ENCODE measurements at regions not wholly inside any gene's neighbourhood (a gene's known extent, or its start where the extent isn't known, plus 50 kb on each side); places are given as distances from the start of the nearest gene placed in this dataset.

DNA sequence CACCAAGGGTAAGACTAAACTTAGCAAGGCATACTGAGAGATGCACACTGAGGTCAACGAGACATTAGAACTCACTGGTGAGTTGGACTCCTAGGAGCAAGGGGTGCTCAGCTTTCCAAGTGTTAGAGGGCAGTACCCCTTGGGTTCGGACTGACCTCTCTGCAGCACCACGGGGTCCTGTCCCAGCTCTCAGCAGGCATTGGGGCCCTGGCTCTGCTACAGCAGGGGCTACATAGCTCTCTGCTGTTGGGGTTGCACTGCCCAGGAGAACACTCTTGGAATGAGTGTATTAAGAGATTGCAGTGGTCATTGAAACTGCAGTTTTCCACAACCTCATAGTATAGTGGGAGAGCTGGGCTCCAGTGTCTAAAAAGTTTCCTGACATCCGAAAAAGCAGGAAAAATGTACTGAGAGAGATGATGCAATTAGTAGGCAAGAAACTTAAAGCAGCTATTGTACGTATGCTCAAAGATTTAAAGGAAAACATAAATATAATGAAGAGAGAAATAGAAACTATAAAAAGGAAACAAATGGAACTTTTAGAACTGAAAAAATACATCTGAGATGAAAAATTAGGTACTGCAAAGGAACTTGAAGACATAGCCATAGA is 132.5 kb upstream of the MAX start:
- DNase-seq: no peak
- Histone ChIP-seq H3K9me3 (no peaks in the 10 kb centered on the region), H3K4me3 (no peak overlapping the region), H3K4me1 (peaks cover 31 to 59% (median 46%) of the 10 kb centered on the region in 4 donors), H3K36me3 (no peaks in the 10 kb centered on the region), H3K27me3 (no peaks in the 10 kb centered on the region), H3K27ac (no peak overlapping the region)
- TF ChIP-seq, protein P1, sequence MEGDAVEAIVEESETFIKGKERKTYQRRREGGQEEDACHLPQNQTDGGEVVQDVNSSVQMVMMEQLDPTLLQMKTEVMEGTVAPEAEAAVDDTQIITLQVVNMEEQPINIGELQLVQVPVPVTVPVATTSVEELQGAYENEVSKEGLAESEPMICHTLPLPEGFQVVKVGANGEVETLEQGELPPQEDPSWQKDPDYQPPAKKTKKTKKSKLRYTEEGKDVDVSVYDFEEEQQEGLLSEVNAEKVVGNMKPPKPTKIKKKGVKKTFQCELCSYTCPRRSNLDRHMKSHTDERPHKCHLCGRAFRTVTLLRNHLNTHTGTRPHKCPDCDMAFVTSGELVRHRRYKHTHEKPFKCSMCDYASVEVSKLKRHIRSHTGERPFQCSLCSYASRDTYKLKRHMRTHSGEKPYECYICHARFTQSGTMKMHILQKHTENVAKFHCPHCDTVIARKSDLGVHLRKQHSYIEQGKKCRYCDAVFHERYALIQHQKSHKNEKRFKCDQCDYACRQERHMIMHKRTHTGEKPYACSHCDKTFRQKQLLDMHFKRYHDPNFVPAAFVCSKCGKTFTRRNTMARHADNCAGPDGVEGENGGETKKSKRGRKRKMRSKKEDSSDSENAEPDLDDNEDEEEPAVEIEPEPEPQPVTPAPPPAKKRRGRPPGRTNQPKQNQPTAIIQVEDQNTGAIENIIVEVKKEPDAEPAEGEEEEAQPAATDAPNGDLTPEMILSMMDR (IDR thresholded peaks at IDR 0.05): no peak
- TF ChIP-seq EP300 (IDR thresholded peaks at IDR 0.05) (no peak), POLR2AphosphoS5 (IDR thresholded peaks at IDR 0.05) (no peak), POLR2A (IDR thresholded peaks at IDR 0.05) (no peak)
- intact Hi-C loops (cut with DNase I; ENCODE audit: low total_unique reads): no loop called here
- WGBS, 5 donors: 90 to 99% (median 96%) methylated on average over 4 to 5 of the region's 5 CpGs

DNA sequence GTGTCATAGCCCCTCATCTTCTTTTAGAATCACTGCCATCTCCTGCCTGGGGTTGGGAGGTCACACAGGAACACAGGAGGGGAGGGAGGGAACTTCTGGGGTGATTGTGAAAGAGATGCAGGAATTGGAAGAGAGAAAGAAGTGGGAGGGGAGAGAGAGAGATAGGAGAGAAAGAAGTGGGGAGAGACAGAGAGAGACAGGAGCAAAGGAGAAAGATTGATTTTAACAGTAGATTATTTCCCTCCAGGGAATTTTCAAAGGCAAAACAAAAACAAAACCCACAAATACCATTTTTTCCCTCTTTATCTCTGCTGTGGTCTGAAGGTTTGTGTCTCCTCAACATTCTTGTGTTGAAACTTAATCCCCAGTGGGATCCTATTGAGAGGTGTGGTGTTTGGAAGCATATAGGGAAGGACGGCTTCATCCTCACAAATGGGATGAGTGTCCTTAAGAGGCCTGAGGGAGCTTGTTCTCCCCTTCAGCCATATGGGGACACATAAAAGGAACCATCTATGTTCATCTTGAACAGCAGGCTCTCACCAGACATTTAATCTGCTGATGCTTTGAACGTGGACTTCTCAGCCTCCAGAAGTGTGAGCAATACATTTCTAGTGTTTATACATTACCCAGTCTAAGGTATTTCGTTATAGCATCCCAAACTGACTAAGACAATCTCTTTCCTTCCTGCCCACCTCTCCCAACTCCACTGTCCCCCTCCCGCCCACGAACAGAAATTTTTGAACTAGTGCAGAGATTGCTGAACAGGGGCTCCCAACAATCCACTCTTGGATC is 134.9 kb upstream of the MAX start:
- 85 to 94% (median 89%) methylated on average over 5 of the region's 5 CpGs for WGBS, 5 donors
- TF ChIP-seq POLR2A (IDR thresholded peaks at IDR 0.05) (no peak), POLR2AphosphoS5 (IDR thresholded peaks at IDR 0.05) (no peak), EP300 (IDR thresholded peaks at IDR 0.05) (no peak)
- TF ChIP-seq, protein P1 (IDR thresholded peaks at IDR 0.05): no peak
- H3K27ac ChIP-seq: peak overlapping the region in 4 of 5 donors; percentile 5 to 68 (median 38)

DNA sequence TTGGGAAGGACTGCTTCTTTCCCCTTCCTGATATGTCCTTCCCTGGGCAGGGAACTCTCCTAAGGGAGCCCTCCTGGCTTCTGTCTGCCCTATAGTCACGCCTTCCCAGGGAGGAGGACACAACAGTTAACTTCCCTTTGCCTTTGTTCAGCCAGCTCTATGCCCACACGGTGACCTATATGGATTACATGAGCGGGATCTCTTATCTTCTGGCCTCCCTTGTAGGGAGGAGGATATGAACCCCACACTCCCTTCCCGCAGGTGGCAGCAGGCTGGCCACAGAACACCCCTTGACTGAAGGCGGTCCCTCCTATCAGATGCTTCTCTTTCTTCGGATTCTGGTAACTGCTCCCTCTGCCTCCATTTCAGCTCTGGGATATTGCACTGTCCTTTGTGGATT is 135.6 kb upstream of the MAX start:
- peak overlapping the region in 4 of 5 donors; percentile 5 to 68 (median 38) for H3K27ac ChIP-seq
- DNase-seq: peak; percentile 36 to 40
- no peaks in the 10 kb centered on the region for H3K36me3 ChIP-seq
- H3K9me3 ChIP-seq: no peaks in the 10 kb centered on the region
- H3K27me3 ChIP-seq: no peaks in the 10 kb centered on the region
- intact Hi-C loops (cut with DNase I; ENCODE audit: low total_unique reads): no loop called here
- H3K4me3 ChIP-seq: no peak overlapping the region
- peaks cover 22 to 34% (median 30%) of the 10 kb centered on the region in 4 donors for H3K4me1 ChIP-seq
- no peak for TF ChIP-seq POLR2A (IDR thresholded peaks at IDR 0.05)
- TF ChIP-seq POLR2AphosphoS5 (IDR thresholded peaks at IDR 0.05): peak in 2 of 3 donors; percentile 32 to 49
- 45 to 65% (median 53%) methylated on average over 6 of the region's 6 CpGs for whole genome bisulfite sequencing, 5 donors

More for the DNA sequence above, 134.9 kb upstream of the MAX start:
- Histone ChIP-seq H3K9me3 (no peaks in the 10 kb centered on the region), H3K36me3 (no peaks in the 10 kb centered on the region), H3K4me3 (no peak overlapping the region), H3K4me1 (peaks cover 21 to 37% (median 28%) of the 10 kb centered on the region in 4 donors), H3K27me3 (no peaks in the 10 kb centered on the region)
- intact Hi-C loops (cut with DNase I; ENCODE audit: low total_unique reads): no loop called here
- no peak for DNase-seq

DNA sequence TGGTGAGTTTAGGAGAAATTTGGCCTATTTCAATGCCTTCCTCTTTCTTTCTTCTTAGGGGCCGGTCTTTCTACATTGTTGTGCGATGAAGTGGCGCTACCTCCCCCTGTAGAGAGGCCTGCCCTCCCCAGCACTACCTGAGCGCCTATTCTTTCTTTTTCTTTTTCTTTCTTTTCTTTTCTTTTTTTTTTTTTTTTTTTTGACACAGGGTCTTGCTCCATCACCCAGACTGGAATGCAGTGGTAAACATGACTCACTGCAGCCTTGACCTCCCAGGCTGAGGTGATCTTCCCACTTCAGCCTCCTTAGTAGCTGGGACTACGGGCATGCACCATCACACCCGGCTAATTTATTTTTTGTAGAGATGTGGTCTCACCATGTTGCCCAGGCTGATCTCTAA is 136.1 kb upstream of the MAX start:
- TF ChIP-seq, protein P1 (IDR thresholded peaks at IDR 0.05): no peak
- TF ChIP-seq EP300 (IDR thresholded peaks at IDR 0.05) (no peak), POLR2AphosphoS5 (IDR thresholded peaks at IDR 0.05) (no peak), POLR2A (IDR thresholded peaks at IDR 0.05) (no peak)
- intact Hi-C loops (cut with DNase I; ENCODE audit: low total_unique reads): no loop called here
- Histone ChIP-seq H3K36me3 (no peaks in the 10 kb centered on the region), H3K27ac (peak overlapping the region in 4 of 5 donors; percentile 31 to 68 (median 38)), H3K4me3 (no peak overlapping the region), H3K9me3 (no peaks in the 10 kb centered on the region), H3K27me3 (no peaks in the 10 kb centered on the region), H3K4me1 (peaks cover 26 to 39% (median 32%) of the 10 kb centered on the region in 4 donors)
- WGBS, 5 donors: 76 to 93% (median 91%) methylated on average over 6 of the region's 6 CpGs
- DNase-seq: no peak
